Coronary artery (tissue), 2 donors: ENCODE measurements at regions not wholly inside any gene's neighbourhood (a gene's known extent, or its start where the extent isn't known, plus 50 kb on each side); places are given as distances from the start of the nearest gene placed in this dataset.
"Not testable (repeated sequence)": the region's sequence is repeated elsewhere in the genome, so short reads cannot be mapped to it uniquely, and the experiment has no call there.

Experiments
- DNase-seq: peaks from one replicate; pipeline ENCODE4 v3.0.0-alpha.2; 2017; ENCODE audit warnings: low spot score
- H3K27ac ChIP-seq, 2 donors: fragments of 200-600 bp; sonication (generic); one replicate each; pipeline ENCODE4 v1.5.1; 2016 to 2019
- H3K4me3 ChIP-seq: fragments of 200-600 bp; sonication (generic); 2 replicates; pipeline ENCODE4 v1.5.1; 2016; ENCODE audit warnings: mild to moderate bottlenecking, moderate library complexity
- CTCF ChIP-seq: fragments of 200-600 bp; sonication (generic); IDR thresholded peaks from one replicate; pipeline ENCODE4 v1.5.1; 2019; ENCODE audit warnings: antibody characterized with exemption

- no peak for TF ChIP-seq CTCF
- no peak overlapping the region for H3K27ac ChIP-seq
- no peak overlapping the region for H3K4me3 ChIP-seq
- DNase-seq, result no peak
These were observed 102.4 kb downstream of the NDFIP1 start for GRCh38 chr5:142210864-142211412.

- TF ChIP-seq CTCF, result no peak
- no peak overlapping the region for H3K4me3 ChIP-seq
- no peak for DNase-seq
- H3K27ac ChIP-seq, result no peak overlapping the region
These were observed 101.4 kb downstream of the NDFIP1 start for GRCh38 chr5:142210011-142210410.

- no peak for TF ChIP-seq CTCF
- Histone ChIP-seq H3K27ac (no peak overlapping the region), H3K4me3 (no peak overlapping the region)
- no peak for DNase-seq
These were observed 100.3 kb downstream of the NDFIP1 start for GRCh38 chr5:142208777-142209312.

GRCh38 chr5:142208244-142208643, 99.7 kb downstream of the NDFIP1 start:
- not testable (repeated sequence) for DNase-seq, H3K4me3 ChIP-seq, H3K27ac ChIP-seq

- Histone ChIP-seq H3K4me3 (no peak overlapping the region), H3K27ac (no peak overlapping the region)
- no peak for TF ChIP-seq CTCF
- DNase-seq, result no peak
These were observed 98.2 kb downstream of the NDFIP1 start for GRCh38 chr5:142206801-142207200.

- H3K4me3 ChIP-seq, result no peak overlapping the region
- H3K27ac ChIP-seq, result no peak overlapping the region
- DNase-seq, result no peak
- TF ChIP-seq CTCF, result no peak
These were observed 95.6 kb downstream of the NDFIP1 start for GRCh38 chr5:142204219-142204618.
